Hematopoietic multipotent progenitor cell treated with erythropoietin and hydrocortisone succinate and interleukin-3 and kit ligand, for 4 days (in vitro differentiated cells): ENCODE measurements at regions not wholly inside any gene's neighbourhood (a gene's known extent, or its start where the extent isn't known, plus 50 kb on each side); places are given as distances from the start of the nearest gene placed in this dataset.

Source experiments
- DNase-seq: peaks from one replicate; pipeline ENCODE4 v3.0.0-alpha.2; 2015

- no peak for DNase-seq
Observed at GRCh38 chr14:76607510-76607909, 153.8 kb upstream of the VASH1 start.

- no peak for DNase-seq
Observed at GRCh38 chr14:76612654-76613053, 148.6 kb upstream of the VASH1 start.

- DNase-seq = no peak
Observed at GRCh38 chr14:76613616-76614015, 147.7 kb upstream of the VASH1 start.

- DNase-seq = no peak
Observed at GRCh38 chr14:76615331-76615730, 145.9 kb upstream of the VASH1 start.

GRCh38 chr14:76617440-76617839, 143.8 kb upstream of the VASH1 start:
- DNase-seq = no peak

- no peak for DNase-seq
Observed at GRCh38 chr14:76636602-76637001, 124.7 kb upstream of the VASH1 start.

- no peak for DNase-seq
Observed at GRCh38 chr14:76638841-76639240, 122.4 kb upstream of the VASH1 start.

- DNase-seq = no peak
Observed at GRCh38 chr14:76639606-76640229, 121.5 kb upstream of the VASH1 start.

GRCh38 chr14:76640923-76641395, 120.3 kb upstream of the VASH1 start:
- no peak for DNase-seq

GRCh38 chr14:76641541-76641940, 119.7 kb upstream of the VASH1 start:
- no peak for DNase-seq

- DNase-seq = no peak
Observed at GRCh38 chr14:76643887-76644286, 117.4 kb upstream of the VASH1 start.

GRCh38 chr14:76644855-76645518, 116.3 kb upstream of the VASH1 start:
- DNase-seq = peak; percentile 66

- peak; percentile 82 for DNase-seq
Observed at GRCh38 chr14:76647697-76648298, 113.5 kb upstream of the VASH1 start.

GRCh38 chr14:76651410-76652055, 109.7 kb upstream of the VASH1 start:
- no peak for DNase-seq

GRCh38 chr14:76653875-76654572, 107.2 kb upstream of the VASH1 start:
- DNase-seq = no peak

- DNase-seq = no peak
Observed at GRCh38 chr14:76654573-76655108, 106.6 kb upstream of the VASH1 start.

GRCh38 chr14:76655331-76655730, 105.9 kb upstream of the VASH1 start:
- DNase-seq = no peak

GRCh38 chr14:76656592-76656991, 104.7 kb upstream of the VASH1 start:
- DNase-seq = no peak

- no peak for DNase-seq
Observed at GRCh38 chr14:76657404-76657803, 103.9 kb upstream of the VASH1 start.

GRCh38 chr14:76657846-76658245, 103.4 kb upstream of the VASH1 start:
- no peak for DNase-seq

GRCh38 chr14:76662580-76662979, 98.7 kb upstream of the VASH1 start:
- no peak for DNase-seq

GRCh38 chr14:76664790-76665189, 96.5 kb upstream of the VASH1 start:
- DNase-seq = no peak

GRCh38 chr14:76666746-76667145, 94.5 kb upstream of the VASH1 start:
- no peak for DNase-seq
